Dedifferentiated amniotic fluid mesenchymal stem cell (primary cell): ENCODE measurements at regions not wholly inside any gene's neighbourhood (a gene's known extent, or its start where the extent isn't known, plus 50 kb on each side); places are given as distances from the start of the nearest gene placed in this dataset.

Experiments used
- DNase-seq: peaks from one replicate; pipeline ENCODE4 v3.0.0-alpha.2; 2016; ENCODE audit errors: extremely low spot score

DNA sequence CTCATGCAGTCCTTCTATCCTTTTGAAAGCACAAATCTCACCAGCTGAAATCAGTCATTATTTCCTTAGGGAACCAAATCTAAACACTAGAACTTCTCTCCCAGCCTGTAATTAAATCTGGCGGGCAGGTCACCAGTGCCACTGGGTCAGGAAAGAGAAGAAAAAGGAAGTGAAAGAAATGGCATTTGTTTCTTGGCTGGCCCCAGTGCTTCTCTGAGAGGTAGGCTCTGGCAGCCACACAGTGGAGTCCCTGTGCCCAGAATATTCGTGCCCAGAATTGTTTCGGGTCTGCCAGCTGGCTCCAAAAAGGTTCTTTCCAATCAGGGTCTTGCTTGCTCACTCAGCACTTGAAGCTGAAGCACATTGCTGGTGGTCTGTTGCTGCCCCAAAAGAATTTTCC lies 133.9 kb upstream of the MTAP start:
- DNase-seq, result no peak

- DNase-seq, result no peak
Observed at GRCh38 chr9:21669701-21670100, 132.7 kb upstream of the MTAP start.

- no peak for DNase-seq
Observed at GRCh38 chr9:21670374-21670773, 132.1 kb upstream of the MTAP start.

DNA sequence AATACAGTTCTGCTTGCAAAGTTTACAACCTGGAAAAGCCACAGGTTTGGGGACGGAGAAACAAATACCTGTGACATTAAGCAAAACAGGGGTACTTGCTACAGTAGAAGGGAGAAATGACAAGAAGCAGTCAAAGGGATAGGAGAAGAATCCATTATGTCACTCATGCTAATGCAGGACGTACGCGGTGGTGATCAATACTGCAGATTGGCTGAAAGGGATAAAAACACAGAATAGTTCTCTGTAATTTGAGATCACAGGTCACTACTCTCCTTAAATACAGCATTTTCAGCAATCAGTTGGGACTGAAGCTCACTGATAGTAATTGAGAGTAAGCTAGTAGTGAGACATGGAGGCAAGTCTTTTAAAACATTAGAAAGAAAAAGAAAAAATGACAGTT lies 130.3 kb upstream of the MTAP start:
- DNase-seq, result no peak

GRCh38 chr9:21672761-21673160 lies 129.7 kb upstream of the MTAP start:
- no peak for DNase-seq

GRCh38 chr9:21674894-21675293 lies 127.5 kb upstream of the MTAP start:
- DNase-seq, result no peak

DNA sequence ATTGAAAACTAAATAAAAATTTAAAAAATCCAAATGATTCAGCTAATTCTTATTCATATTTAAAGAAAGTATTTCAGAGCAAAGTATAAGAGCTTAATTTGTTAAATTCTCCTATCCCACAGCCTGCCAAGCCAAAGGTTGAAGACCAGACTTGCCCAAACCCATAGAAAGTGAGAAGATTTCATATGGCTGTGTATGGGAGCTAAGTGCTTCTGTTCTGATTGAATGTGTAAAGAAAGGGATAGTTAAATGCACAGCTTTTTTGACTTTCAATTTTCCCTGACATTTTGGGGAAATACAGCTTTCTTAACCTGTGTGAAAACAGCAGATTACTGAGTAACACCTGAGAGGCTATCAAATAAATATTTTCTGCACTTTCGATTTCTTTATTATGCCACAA lies 125.0 kb upstream of the MTAP start:
- no peak for DNase-seq

GRCh38 chr9:21677834-21678233 lies 124.6 kb upstream of the MTAP start:
- DNase-seq, result peak; percentile 48

DNA sequence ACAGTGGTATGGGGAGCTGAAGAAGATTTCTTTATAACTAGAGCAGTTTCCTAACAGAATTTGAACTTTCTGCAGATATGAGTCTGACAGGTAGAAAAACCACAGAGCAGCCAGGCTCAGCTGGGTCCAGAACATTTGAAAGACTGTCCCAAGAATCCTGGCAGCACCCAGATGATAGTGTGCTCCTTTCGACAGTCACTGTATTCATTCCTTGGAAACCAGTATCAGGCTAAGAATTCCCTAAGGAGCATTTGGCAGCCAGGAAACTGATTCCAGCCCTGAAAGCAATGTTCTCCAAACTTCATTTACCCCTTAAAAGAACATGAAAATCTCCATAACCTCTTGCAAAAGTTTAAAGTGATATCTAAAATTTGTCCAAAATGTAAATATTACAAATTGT lies 123.0 kb upstream of the MTAP start:
- DNase-seq, result no peak

DNA sequence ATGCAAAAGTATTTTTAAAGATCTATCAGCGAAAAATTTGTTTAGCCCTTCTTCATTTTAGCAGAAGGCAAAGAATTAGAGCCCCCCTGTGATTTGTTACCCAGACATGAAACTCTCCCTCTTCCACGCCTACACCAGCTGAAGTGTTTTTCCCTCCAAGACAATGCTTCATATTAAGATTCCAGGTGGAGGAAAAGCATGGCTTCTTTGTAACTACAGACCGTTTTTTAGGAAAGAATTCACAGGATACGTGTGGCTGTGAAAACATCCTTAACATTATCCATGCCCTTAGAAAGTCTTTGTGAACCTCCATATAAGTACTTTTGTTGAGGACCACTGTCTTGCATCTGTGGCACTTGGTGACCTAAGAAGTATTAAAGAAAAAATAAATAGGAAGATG lies 121.8 kb upstream of the MTAP start:
- DNase-seq, result no peak

DNA sequence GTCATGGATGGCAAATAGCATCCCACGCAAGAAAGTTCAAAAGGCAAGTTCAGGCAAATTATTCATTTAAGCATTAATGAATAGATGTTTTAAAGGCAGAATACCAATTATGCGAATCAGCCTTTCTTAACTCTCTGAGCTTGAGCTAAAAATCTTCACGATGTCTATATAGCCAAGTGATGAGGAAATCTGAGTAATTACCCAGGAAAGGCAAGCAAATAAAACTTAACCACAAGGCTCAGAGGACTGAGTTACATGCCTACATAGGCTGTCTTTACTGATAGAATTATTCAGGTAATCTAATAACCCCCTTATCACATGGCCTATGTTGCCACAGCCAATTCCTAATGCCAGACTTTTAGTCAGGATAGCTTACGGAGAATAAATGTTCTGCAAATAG lies 120.8 kb upstream of the MTAP start:
- DNase-seq, result peak; percentile 55

DNA sequence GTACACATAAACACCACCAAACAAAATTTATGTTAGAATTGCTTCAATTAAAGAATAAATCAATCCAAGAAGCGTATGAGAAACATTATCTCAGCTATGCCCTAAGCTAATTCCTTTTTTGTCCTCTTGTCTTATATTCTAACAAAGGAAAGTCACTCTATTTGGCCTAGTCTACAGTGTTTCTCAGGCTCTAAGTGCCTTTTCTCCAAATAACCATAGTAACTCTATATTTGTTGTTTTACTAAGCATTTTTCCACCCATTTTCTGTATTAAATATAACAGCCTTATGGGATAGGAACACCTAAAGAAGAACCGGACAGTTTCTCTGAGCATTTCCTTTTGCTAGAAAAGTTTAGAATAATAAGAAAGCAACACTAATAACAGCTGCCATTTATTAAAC lies 120.1 kb upstream of the MTAP start:
- no peak for DNase-seq

- no peak for DNase-seq
Observed at GRCh38 chr9:21682981-21683380, 119.5 kb upstream of the MTAP start.

DNA sequence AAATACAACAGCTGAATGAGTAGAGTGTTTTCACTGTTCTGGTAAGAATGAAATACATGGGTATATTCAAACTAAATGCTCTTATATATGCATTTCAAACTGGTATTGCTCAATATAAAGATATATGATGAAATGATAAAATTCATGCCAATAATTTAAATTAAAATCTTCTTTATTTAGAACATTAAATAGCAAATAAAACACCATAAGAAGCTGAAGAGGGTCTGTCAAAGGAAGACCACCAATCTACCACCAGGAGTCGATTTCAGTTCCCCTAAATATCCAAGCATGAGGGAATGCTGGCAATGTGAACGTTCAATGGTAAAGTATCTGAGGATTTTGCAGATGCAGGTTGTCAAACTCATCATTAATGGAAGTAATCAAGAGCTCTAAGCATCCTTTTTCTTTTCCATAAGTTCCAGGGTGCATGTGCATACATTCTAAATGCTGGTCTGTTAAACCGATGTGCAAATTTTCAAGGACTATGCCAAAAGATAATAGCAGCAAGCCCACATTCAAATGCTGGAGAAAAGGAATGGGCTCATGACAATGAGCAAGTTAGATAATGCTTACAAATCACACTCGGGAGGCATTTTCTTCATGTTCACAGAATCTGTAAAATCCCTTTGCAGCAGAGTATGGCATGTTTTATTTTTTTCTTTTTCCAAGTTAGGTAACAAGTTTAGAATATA lies 118.8 kb upstream of the MTAP start:
- no peak for DNase-seq

DNA sequence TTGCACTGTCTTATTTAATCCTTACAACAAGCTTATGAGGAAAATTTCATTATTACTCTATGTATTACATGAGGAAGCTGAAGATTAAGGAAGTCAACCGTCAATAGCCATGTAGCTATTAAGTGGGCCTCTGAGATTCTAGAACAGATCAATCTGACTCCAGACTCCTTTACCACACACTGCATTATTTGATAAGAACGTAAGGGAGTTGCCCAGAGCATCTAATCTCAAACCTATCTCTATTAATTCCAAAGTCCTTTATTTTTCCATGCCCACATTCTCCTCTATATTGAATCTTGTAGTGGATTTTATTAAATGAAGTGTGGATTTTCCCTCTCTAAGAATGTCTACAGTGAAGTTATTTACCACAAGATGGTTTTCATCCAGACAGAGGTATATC lies 118.2 kb upstream of the MTAP start:
- DNase-seq, result no peak

GRCh38 chr9:21684831-21685362 lies 117.5 kb upstream of the MTAP start:
- DNase-seq, result no peak

DNA sequence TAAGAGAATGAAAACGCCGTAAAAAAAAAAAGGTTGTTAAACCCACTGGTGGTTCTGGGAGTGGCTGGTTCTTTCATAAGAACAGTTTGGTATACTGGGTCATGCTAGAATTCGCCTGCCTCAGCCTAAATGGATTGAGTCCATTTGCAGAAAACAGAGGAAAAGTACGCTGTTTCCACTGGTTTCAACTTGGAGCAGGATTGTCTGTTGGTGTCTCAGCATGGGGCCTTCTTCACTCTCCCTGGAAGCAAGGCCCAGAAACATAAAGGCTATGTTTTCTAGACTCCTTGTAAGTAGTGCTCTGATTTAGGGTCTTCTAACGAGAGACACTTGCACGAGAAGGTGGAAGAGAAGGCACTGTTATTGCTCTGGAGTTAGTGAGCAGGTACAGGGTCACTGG lies 116.9 kb upstream of the MTAP start:
- no peak for DNase-seq

- DNase-seq, result no peak
Observed at GRCh38 chr9:21686738-21687137, 115.7 kb upstream of the MTAP start.

DNA sequence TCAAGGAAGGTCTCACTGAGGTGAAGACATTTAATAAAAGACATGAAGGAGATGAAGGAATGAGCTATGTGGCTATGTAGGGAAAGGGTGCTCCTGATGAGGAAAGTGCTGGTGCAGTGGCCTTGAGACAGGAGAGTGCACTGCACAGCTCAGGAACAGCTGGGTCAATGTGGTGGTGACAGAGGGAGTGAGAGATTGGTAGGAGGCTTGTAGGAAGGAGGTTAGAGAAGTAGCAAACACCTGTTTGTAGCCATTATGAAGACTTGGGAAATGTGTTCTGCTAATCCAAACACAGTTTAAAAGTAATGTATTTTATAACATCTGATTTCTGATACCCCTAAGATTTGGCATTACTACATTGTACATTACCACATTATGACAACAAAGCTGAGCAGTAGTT lies 115.1 kb upstream of the MTAP start:
- no peak for DNase-seq

- no peak for DNase-seq
Observed at GRCh38 chr9:21688108-21689102, 114.0 kb upstream of the MTAP start.

DNA sequence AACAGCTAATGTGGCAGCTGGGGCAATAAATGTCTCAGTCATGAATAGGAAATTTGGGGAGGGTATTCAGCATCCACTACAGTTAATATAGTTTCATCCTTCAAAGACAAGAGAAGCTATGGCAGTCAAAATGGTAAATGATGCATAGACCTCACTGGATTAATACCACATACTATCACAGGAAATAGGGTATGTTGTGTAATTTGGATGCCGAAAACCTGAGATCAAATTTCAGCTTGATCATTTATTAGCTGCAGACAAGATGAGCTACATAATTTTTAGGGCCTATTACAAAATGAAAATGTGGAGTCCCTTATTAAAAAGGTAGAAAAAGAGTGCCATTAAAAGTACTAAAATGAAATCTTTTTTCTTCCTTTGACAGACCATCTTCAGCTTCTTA lies 112.6 kb upstream of the MTAP start:
- no peak for DNase-seq

- DNase-seq, result no peak
Observed at GRCh38 chr9:21690561-21690960, 111.9 kb upstream of the MTAP start.

DNA sequence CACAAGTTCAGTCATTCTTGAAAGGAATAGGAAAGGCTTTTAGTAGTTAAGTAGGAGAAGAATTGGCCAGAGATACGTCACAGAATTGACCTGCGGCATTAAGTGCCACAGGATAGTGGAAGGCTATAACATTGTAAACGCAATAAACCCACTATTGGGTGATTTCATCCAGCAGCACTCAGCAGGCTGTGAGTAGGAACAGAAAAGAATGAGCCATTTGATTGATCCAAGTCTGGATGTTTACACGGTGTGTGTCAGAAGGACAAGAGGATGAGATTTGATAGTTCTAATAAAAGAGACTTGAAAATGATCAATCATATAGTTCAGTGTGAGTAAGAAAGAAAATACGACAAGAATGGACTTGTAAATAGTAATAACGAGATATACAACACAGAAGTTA lies 110.0 kb upstream of the MTAP start:
- no peak for DNase-seq
